ENCODE measurements at regions not wholly inside any gene's neighbourhood (a gene's known extent, or its start where the extent isn't known, plus 50 kb on each side); places are given as distances from the start of the nearest gene placed in this dataset.

GRCh38 chr16:80318107-80318506 lies 222.7 kb upstream of the DYNLRB2 start:
- Histone ChIP-seq H3K36me3 (ENCODE audit: insufficient read depth in 1 of 2, low read depth in 1 of 2) (no peaks in the 10 kb centered on the region), H3K4me1 (no peaks in the 10 kb centered on the region), H3K4me3 (no peak overlapping the region), H3K27ac (no peak overlapping the region), H3K9me3 (no peaks in the 10 kb centered on the region), H3K27me3 (ENCODE audit: insufficient read depth in 3 of 3, low read length in 2 of 3) (peaks cover 0 to 5% (median 2%) of the 10 kb centered on the region in 3 donors)
- TF ChIP-seq, protein P1, sequence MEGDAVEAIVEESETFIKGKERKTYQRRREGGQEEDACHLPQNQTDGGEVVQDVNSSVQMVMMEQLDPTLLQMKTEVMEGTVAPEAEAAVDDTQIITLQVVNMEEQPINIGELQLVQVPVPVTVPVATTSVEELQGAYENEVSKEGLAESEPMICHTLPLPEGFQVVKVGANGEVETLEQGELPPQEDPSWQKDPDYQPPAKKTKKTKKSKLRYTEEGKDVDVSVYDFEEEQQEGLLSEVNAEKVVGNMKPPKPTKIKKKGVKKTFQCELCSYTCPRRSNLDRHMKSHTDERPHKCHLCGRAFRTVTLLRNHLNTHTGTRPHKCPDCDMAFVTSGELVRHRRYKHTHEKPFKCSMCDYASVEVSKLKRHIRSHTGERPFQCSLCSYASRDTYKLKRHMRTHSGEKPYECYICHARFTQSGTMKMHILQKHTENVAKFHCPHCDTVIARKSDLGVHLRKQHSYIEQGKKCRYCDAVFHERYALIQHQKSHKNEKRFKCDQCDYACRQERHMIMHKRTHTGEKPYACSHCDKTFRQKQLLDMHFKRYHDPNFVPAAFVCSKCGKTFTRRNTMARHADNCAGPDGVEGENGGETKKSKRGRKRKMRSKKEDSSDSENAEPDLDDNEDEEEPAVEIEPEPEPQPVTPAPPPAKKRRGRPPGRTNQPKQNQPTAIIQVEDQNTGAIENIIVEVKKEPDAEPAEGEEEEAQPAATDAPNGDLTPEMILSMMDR (IDR thresholded peaks at IDR 0.05): no peak
- DNase-seq: no peak
- no peak for ATAC-seq
- 90 to 100% (median 99%) methylated on average over 1 of the region's 1 CpG for WGBS, 3 donors
- intact Hi-C loops (cut with DNase I): no loop called here

- no peak overlapping the region for H3K4me3 ChIP-seq
- peaks cover 0 to 5% (median 2%) of the 10 kb centered on the region in 3 donors for H3K27me3 ChIP-seq (ENCODE audit: insufficient read depth in 3 of 3, low read length in 2 of 3)
- TF ChIP-seq, protein P1 (IDR thresholded peaks at IDR 0.05): no peak
- H3K4me1 ChIP-seq: no peaks in the 10 kb centered on the region
- intact Hi-C loops (cut with DNase I): no loop called here
- H3K9me3 ChIP-seq: no peaks in the 10 kb centered on the region
- no peaks in the 10 kb centered on the region for H3K36me3 ChIP-seq (ENCODE audit: insufficient read depth in 1 of 2, low read depth in 1 of 2)
- ATAC-seq: no peak
- WGBS, 3 donors: 72 to 79% (median 76%) methylated on average over 8 of the region's 8 CpGs
- DNase-seq: no peak
- H3K27ac ChIP-seq: no peak overlapping the region
Measured at GRCh38 chr16:80317599-80318037, 223.2 kb upstream of the DYNLRB2 start.

DNA sequence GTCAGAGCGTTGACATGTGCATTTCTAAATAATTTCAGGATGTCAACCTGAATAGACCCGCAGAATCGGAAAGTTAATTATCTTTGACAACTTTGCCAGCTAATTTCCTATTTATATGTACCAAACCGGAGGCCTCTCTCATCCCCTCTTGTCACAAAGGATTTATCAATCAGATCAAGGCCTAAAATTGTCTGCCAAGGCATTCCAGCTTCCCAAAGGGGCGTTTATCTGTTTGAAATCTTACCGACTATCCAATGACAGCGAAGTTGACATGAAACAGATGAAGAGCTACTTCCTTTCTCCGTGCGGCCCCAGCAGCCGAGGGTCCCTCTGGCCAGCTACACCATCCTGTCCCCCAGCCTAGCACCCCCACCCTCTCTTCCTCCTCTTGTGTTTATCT lies 223.7 kb upstream of the DYNLRB2 start:
- Histone ChIP-seq H3K9me3 (no peaks in the 10 kb centered on the region), H3K27me3 (ENCODE audit: insufficient read depth in 3 of 3, low read length in 2 of 3) (peaks cover 0 to 5% (median 2%) of the 10 kb centered on the region in 3 donors), H3K4me3 (no peak overlapping the region), H3K27ac (no peak overlapping the region), H3K4me1 (no peaks in the 10 kb centered on the region), H3K36me3 (ENCODE audit: insufficient read depth in 1 of 2, low read depth in 1 of 2) (no peaks in the 10 kb centered on the region)
- TF ChIP-seq, protein P1 (IDR thresholded peaks at IDR 0.05): no peak
- ATAC-seq: no peak
- intact Hi-C loops (cut with DNase I): no loop called here
- no peak for DNase-seq
- 61 to 72% (median 69%) methylated on average over 10 of the region's 10 CpGs for WGBS, 3 donors

DNA sequence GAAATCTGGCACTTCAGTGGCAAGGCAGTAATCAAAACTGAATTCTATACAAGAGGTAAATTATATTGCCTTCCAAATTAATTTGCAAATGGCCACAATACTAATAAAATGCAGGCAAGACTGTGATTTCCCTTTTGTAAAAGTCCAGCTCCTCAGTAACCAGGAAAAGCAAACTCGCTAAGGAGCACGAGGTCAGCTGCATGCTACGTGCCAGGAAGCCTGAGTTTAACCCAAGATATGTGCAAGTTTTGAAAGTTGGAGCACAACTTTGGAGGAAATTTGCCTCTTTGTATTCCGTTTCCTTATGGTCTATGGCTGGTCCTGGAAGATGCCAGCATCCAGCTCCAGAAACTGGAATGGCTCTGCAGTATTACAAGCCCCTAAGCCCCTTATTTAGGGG lies 226.8 kb upstream of the DYNLRB2 start:
- Histone ChIP-seq H3K9me3 (no peaks in the 10 kb centered on the region), H3K4me1 (no peaks in the 10 kb centered on the region), H3K27ac (no peak overlapping the region), H3K27me3 (ENCODE audit: insufficient read depth in 3 of 3, low read length in 2 of 3) (peaks cover 0 to 5% (median 2%) of the 10 kb centered on the region in 3 donors), H3K4me3 (no peak overlapping the region), H3K36me3 (ENCODE audit: insufficient read depth in 1 of 2, low read depth in 1 of 2) (no peaks in the 10 kb centered on the region)
- TF ChIP-seq, protein P1 (IDR thresholded peaks at IDR 0.05): no peak
- intact Hi-C loops (cut with DNase I): no loop called here
- WGBS, 3 donors: 56 to 60% (median 57%) methylated on average over 4 of the region's 4 CpGs
- no peak for ATAC-seq
- DNase-seq: no peak

GRCh38 chr16:80309178-80309577 lies 231.6 kb upstream of the DYNLRB2 start:
- whole genome bisulfite sequencing, 3 donors: 61 to 69% (median 67%) methylated on average over 3 of the region's 3 CpGs
- peaks cover 0 to 2% (median 0%) of the 10 kb centered on the region in 3 donors for H3K27me3 ChIP-seq (ENCODE audit: insufficient read depth in 3 of 3, low read length in 2 of 3)
- ATAC-seq (no peak), DNase-seq (no peak)
- H3K4me1 ChIP-seq: no peaks in the 10 kb centered on the region
- H3K9me3 ChIP-seq: no peaks in the 10 kb centered on the region
- no peak overlapping the region for H3K4me3 ChIP-seq
- intact Hi-C loops (cut with DNase I): no loop called here
- H3K27ac ChIP-seq: no peak overlapping the region
- no peaks in the 10 kb centered on the region for H3K36me3 ChIP-seq (ENCODE audit: insufficient read depth in 1 of 2, low read depth in 1 of 2)
- TF ChIP-seq, protein P1 (IDR thresholded peaks at IDR 0.05): no peak
